ENCODE measurements at regions not wholly inside any gene's neighbourhood (a gene's known extent, or its start where the extent isn't known, plus 50 kb on each side); places are given as distances from the start of the nearest gene placed in this dataset.
"Not testable (repeated sequence)": the region's sequence is repeated elsewhere in the genome, so short reads cannot be mapped to it uniquely, and the experiment has no call there.

DNA sequence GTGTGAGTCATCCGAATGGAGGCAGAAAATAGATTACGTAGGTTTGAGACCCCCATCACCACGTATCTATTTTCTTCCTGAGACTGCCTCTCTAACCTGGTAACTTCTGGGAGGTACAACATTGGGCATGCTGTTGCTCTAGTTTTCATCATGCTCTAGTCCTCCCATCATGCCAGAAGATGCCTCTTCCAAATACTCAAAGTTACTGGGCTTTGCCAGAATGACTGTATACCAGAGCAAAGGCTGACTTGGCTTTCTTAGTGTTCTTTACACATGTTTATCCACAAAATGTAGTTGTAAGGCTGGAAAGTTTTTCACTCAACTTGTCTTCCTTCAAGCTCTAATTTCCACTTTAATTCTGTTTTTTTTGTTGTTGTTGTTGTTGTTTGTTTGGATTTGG lies 370.5 kb downstream of the MDFIC start:
- Histone ChIP-seq H3K4me3 (ENCODE audit: low read depth in 1 of 2, low read length in 2 of 2) (no peak overlapping the region), H3K4me1 (ENCODE audit: control insufficient read depth in 1 of 2, insufficient read depth in 2 of 2, low read length in 2 of 2) (no peaks in the 10 kb centered on the region), H3K36me3 (ENCODE audit: control insufficient read depth in 1 of 2, insufficient read depth in 2 of 2, low read length in 2 of 2) (no peaks in the 10 kb centered on the region), H3K9me3 (ENCODE audit: control insufficient read depth in 1 of 2, low read length in 2 of 2) (no peaks in the 10 kb centered on the region), H3K27me3 (ENCODE audit: control insufficient read depth in 1 of 2, insufficient read depth in 2 of 2, low read length in 2 of 2) (no peaks in the 10 kb centered on the region), H3K27ac (ENCODE audit: low read depth, low read length) (no peak overlapping the region), H3K9ac (ENCODE audit: low read depth in 1 of 2, low read length in 2 of 2) (no peak overlapping the region)

DNA sequence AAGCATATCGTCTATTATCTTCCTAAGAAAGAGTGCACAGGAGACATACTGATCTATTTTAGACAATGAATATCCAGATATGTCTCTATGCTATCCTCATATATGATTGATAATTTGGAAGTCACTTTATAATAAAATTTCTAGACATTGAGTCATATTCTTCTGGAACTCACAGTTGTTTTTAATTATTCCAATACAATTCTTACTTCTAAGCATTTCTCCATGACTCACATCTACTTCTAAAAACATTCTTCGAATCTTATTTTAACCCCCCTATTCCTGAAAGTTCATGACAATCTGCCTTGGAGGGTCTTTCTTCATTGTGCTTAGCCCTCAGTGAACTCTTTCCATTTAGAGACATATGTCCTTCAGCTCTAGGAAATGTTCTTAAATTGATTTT lies 368.1 kb downstream of the MDFIC start:
- Histone ChIP-seq H3K4me3 (ENCODE audit: low read depth in 1 of 2, low read length in 2 of 2) (no peak overlapping the region), H3K4me1 (ENCODE audit: control insufficient read depth in 1 of 2, insufficient read depth in 2 of 2, low read length in 2 of 2) (no peaks in the 10 kb centered on the region), H3K27ac (ENCODE audit: low read depth, low read length) (no peak overlapping the region), H3K27me3 (ENCODE audit: control insufficient read depth in 1 of 2, insufficient read depth in 2 of 2, low read length in 2 of 2) (no peaks in the 10 kb centered on the region), H3K9ac (ENCODE audit: low read depth in 1 of 2, low read length in 2 of 2) (no peak overlapping the region), H3K9me3 (ENCODE audit: control insufficient read depth in 1 of 2, low read length in 2 of 2) (no peaks in the 10 kb centered on the region), H3K36me3 (ENCODE audit: control insufficient read depth in 1 of 2, insufficient read depth in 2 of 2, low read length in 2 of 2) (no peaks in the 10 kb centered on the region)

DNA sequence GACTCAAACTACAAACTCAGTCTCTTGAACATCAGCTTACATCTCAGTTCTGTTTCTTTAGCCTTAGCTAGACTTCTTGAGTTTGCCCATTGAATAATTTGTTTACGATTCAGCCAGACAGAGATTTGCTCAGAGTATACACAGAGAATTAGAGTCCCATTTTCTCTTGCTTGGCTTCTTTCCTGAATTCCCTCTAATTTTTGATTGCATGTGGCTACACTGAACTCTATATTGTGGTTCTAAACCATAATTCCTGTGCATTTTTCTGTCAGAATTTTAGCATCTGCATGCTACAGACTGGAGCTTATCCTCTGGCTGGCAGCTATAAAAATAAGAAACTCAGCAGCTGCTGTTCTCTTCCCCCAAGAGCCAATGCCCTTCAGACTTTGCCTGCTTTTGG lies 354.9 kb downstream of the MDFIC start:
- no peaks in the 10 kb centered on the region for H3K4me1 ChIP-seq (ENCODE audit: control insufficient read depth in 1 of 2, insufficient read depth in 2 of 2, low read length in 2 of 2)
- H3K27ac ChIP-seq (ENCODE audit: low read depth, low read length) = no peak overlapping the region
- no peak overlapping the region for H3K9ac ChIP-seq (ENCODE audit: low read depth in 1 of 2, low read length in 2 of 2)
- H3K36me3 ChIP-seq (ENCODE audit: control insufficient read depth in 1 of 2, insufficient read depth in 2 of 2, low read length in 2 of 2) = no peaks in the 10 kb centered on the region
- H3K27me3 ChIP-seq (ENCODE audit: control insufficient read depth in 1 of 2, insufficient read depth in 2 of 2, low read length in 2 of 2) = no peaks in the 10 kb centered on the region
- H3K9me3 ChIP-seq (ENCODE audit: control insufficient read depth in 1 of 2, low read length in 2 of 2) = no peaks in the 10 kb centered on the region
- no peak overlapping the region for H3K4me3 ChIP-seq (ENCODE audit: low read depth in 1 of 2, low read length in 2 of 2)

DNA sequence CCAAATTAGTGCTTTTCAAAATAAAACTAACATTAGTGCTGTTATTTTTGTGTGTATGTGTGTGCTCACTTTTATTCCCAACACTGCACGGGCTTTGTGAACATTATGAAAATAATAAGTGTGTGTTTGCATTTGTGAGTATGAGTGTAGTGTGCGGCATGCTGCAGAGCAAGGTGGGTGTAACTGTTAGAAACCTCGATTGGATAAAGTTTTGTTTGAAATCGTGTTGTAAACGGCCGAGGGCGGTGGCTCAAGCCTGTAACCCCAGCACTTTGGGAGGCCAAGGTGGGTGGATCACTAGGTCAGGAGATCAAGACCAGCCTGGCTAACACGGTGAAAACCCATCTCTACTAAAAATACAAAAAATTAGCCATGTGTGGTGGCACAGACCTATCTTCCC lies 352.0 kb downstream of the MDFIC start:
- not testable (repeated sequence) for H3K9ac ChIP-seq (ENCODE audit: low read depth in 1 of 2, low read length in 2 of 2); H3K36me3 ChIP-seq (ENCODE audit: control insufficient read depth in 1 of 2, insufficient read depth in 2 of 2, low read length in 2 of 2); H3K4me3 ChIP-seq (ENCODE audit: low read depth in 1 of 2, low read length in 2 of 2); H3K27ac ChIP-seq (ENCODE audit: low read depth, low read length); H3K9me3 ChIP-seq (ENCODE audit: control insufficient read depth in 1 of 2, low read length in 2 of 2); H3K27me3 ChIP-seq (ENCODE audit: control insufficient read depth in 1 of 2, insufficient read depth in 2 of 2, low read length in 2 of 2); H3K4me1 ChIP-seq (ENCODE audit: control insufficient read depth in 1 of 2, insufficient read depth in 2 of 2, low read length in 2 of 2)

DNA sequence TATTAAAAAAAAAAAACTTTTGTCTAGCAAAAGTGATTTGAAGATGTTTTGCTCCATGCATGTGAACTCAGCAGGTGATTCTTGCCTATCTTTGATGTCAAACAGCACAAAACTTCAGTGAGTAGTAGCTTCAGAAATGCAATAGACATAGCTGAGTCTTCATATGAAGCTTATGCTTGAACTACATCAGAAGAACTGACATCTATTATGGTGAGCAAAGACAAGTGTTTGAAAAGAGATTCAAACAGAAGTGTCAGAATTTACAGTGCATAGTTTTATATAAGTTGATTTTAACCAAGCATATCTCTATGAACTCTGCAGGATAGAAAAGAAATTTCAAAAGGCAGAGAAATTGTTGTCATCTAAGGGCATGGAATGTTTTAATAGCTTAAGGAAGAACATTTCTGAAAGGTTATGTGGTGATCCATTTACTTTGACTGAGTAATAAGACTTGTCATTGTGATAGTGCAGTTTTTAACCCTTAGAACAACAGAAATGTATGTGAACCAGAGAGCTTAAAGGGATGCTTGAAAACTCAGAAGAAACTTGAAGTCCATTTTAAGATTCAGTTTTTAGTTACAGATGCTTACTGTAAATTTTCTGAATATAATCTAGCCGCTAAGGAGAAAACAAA lies 351.4 kb downstream of the MDFIC start:
- Histone ChIP-seq H3K4me1 (ENCODE audit: control insufficient read depth in 1 of 2, insufficient read depth in 2 of 2, low read length in 2 of 2) (no peaks in the 10 kb centered on the region), H3K9me3 (ENCODE audit: control insufficient read depth in 1 of 2, low read length in 2 of 2) (no peaks in the 10 kb centered on the region), H3K27ac (ENCODE audit: low read depth, low read length) (no peak overlapping the region), H3K9ac (ENCODE audit: low read depth in 1 of 2, low read length in 2 of 2) (no peak overlapping the region), H3K4me3 (ENCODE audit: low read depth in 1 of 2, low read length in 2 of 2) (no peak overlapping the region), H3K36me3 (ENCODE audit: control insufficient read depth in 1 of 2, insufficient read depth in 2 of 2, low read length in 2 of 2) (no peaks in the 10 kb centered on the region), H3K27me3 (ENCODE audit: control insufficient read depth in 1 of 2, insufficient read depth in 2 of 2, low read length in 2 of 2) (no peaks in the 10 kb centered on the region)

DNA sequence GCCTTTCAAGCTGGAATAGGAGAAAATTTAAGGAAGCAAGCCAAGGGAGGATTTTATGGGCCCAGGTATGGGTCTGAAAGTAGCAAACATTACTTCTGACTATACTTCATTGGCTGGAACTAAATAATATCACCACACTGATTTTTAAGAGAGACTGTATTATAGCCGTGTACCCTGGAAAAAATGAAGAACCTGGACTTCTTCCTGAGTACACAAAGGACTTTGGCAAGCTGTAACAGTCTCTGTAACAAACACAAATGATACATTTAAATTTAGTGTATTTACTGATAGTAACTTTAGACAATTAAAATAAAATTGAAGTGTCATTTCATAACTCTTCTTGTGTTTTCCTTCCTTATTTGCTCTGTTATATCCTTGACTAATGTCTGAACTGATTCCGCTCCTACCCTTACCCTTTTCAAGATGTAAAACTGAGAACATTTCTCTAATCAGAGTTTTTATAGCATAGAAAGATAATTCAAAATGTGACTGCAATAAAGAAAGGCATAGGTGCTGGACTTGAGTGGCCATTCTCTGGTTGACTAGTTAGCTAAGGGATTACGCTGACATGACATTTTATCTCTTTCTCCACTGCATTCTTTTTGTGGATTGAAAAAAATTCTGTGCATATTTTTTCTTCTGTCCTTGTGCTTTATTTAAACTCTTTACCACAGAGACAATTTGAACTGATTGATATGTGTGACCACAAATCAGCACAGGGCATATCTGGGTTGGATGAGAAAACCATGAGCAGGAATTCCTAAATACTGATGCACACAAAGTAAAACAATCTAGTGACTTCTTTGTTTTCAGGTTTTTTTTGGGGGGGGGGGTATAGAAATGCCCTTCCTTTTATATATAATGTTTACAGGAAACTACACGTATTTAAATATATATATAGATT lies 349.7 kb downstream of the MDFIC start:
- H3K9me3 ChIP-seq (ENCODE audit: control insufficient read depth in 1 of 2, low read length in 2 of 2) = no peaks in the 10 kb centered on the region
- no peaks in the 10 kb centered on the region for H3K4me1 ChIP-seq (ENCODE audit: control insufficient read depth in 1 of 2, insufficient read depth in 2 of 2, low read length in 2 of 2)
- H3K27me3 ChIP-seq (ENCODE audit: control insufficient read depth in 1 of 2, insufficient read depth in 2 of 2, low read length in 2 of 2) = no peaks in the 10 kb centered on the region
- H3K4me3 ChIP-seq (ENCODE audit: low read depth in 1 of 2, low read length in 2 of 2) = no peak overlapping the region
- no peaks in the 10 kb centered on the region for H3K36me3 ChIP-seq (ENCODE audit: control insufficient read depth in 1 of 2, insufficient read depth in 2 of 2, low read length in 2 of 2)
- no peak overlapping the region for H3K9ac ChIP-seq (ENCODE audit: low read depth in 1 of 2, low read length in 2 of 2)
- no peak overlapping the region for H3K27ac ChIP-seq (ENCODE audit: low read depth, low read length)

DNA sequence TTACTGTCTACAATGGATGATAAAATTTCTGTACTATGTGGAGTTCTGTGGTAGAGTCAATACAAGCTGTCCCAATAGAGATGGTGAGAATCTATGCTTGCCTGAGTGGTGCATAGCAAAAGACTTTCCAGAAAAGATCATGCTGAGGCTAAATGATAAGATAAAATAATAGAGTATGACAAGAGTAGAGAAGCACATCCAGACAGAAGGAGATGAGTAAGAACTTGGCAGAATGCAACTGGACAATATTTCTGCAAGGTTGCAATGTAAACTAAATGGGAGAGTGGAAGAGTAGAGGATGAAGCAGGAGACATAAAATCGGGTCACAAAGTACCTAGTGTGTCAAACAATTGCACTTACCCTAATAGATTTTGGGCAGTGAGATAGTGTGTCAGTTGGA lies 347.6 kb downstream of the MDFIC start:
- no peaks in the 10 kb centered on the region for H3K9me3 ChIP-seq (ENCODE audit: control insufficient read depth in 1 of 2, low read length in 2 of 2)
- H3K4me1 ChIP-seq (ENCODE audit: control insufficient read depth in 1 of 2, insufficient read depth in 2 of 2, low read length in 2 of 2) = no peaks in the 10 kb centered on the region
- no peak overlapping the region for H3K4me3 ChIP-seq (ENCODE audit: low read depth in 1 of 2, low read length in 2 of 2)
- no peak overlapping the region for H3K9ac ChIP-seq (ENCODE audit: low read depth in 1 of 2, low read length in 2 of 2)
- H3K36me3 ChIP-seq (ENCODE audit: control insufficient read depth in 1 of 2, insufficient read depth in 2 of 2, low read length in 2 of 2) = no peaks in the 10 kb centered on the region
- H3K27ac ChIP-seq (ENCODE audit: low read depth, low read length) = no peak overlapping the region
- H3K27me3 ChIP-seq (ENCODE audit: control insufficient read depth in 1 of 2, insufficient read depth in 2 of 2, low read length in 2 of 2) = no peaks in the 10 kb centered on the region

DNA sequence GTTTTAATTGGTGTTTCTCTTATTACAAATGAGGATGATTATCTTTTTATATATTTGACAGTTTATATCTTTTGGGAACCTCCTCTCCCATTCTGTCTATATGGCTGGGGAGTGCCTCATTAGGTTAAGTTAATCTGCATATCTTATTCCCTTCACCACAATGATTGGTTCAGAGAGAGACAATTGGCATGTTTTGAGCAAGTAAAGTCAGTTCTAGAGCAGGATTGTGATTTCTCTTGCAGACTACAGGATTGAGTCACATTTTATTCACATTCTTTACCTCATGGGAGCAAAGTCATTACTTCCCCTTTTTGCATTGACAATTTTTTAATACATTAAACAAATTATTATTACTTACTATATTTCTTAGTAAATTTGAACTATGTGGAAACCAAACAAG lies 345.6 kb downstream of the MDFIC start:
- Histone ChIP-seq H3K36me3 (ENCODE audit: control insufficient read depth in 1 of 2, insufficient read depth in 2 of 2, low read length in 2 of 2) (no peaks in the 10 kb centered on the region), H3K27ac (ENCODE audit: low read depth, low read length) (no peak overlapping the region), H3K27me3 (ENCODE audit: control insufficient read depth in 1 of 2, insufficient read depth in 2 of 2, low read length in 2 of 2) (no peaks in the 10 kb centered on the region), H3K9me3 (ENCODE audit: control insufficient read depth in 1 of 2, low read length in 2 of 2) (no peaks in the 10 kb centered on the region), H3K4me1 (ENCODE audit: control insufficient read depth in 1 of 2, insufficient read depth in 2 of 2, low read length in 2 of 2) (no peaks in the 10 kb centered on the region), H3K9ac (ENCODE audit: low read depth in 1 of 2, low read length in 2 of 2) (no peak overlapping the region), H3K4me3 (ENCODE audit: low read depth in 1 of 2, low read length in 2 of 2) (no peak overlapping the region)

DNA sequence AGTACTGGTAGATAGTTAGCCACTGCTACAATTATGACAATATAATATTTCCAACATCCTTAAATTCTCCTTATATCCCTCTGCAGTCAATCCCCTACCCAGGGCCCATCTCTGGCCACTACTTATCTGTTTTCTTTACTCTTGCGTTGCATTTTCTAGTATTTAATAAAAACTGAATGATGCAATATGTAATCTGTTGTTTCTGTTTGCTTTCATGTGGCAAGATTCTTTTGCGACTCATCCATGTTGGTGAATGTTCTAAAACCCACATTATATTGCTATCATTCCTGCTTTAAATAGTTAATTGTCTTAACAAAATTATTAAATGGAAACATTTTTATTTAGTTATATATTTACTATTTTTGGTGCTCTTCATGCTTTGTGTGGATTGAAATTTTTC lies 338.5 kb downstream of the MDFIC start:
- H3K27me3 ChIP-seq (ENCODE audit: control insufficient read depth in 1 of 2, insufficient read depth in 2 of 2, low read length in 2 of 2) = no peaks in the 10 kb centered on the region
- no peak overlapping the region for H3K27ac ChIP-seq (ENCODE audit: low read depth, low read length)
- H3K9me3 ChIP-seq (ENCODE audit: control insufficient read depth in 1 of 2, low read length in 2 of 2) = no peaks in the 10 kb centered on the region
- no peaks in the 10 kb centered on the region for H3K36me3 ChIP-seq (ENCODE audit: control insufficient read depth in 1 of 2, insufficient read depth in 2 of 2, low read length in 2 of 2)
- H3K9ac ChIP-seq (ENCODE audit: low read depth in 1 of 2, low read length in 2 of 2) = no peak overlapping the region
- no peaks in the 10 kb centered on the region for H3K4me1 ChIP-seq (ENCODE audit: control insufficient read depth in 1 of 2, insufficient read depth in 2 of 2, low read length in 2 of 2)
- H3K4me3 ChIP-seq (ENCODE audit: low read depth in 1 of 2, low read length in 2 of 2) = no peak overlapping the region

DNA sequence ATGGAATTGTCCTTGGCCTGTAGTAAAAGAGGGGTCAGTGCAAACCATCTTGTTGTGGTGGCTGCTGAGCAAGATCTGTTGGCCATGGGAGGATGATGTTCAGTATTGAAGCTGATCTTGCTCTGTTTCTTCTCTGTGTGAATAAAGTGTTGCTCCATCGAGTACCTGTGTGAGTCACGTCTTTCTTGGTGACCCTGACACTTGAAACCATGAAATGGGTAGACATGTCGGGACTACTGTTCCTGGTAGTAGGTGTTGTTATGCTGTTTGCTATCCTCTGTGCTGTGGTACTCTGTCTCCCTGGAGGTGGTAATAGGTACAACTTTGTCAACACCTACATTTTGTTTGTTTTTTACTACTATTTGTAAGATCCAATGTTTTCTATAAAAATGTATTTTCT lies 330.6 kb downstream of the MDFIC start:
- H3K4me1 ChIP-seq (ENCODE audit: control insufficient read depth in 1 of 2, insufficient read depth in 2 of 2, low read length in 2 of 2) = no peaks in the 10 kb centered on the region
- H3K9ac ChIP-seq (ENCODE audit: low read depth in 1 of 2, low read length in 2 of 2) = no peak overlapping the region
- no peaks in the 10 kb centered on the region for H3K27me3 ChIP-seq (ENCODE audit: control insufficient read depth in 1 of 2, insufficient read depth in 2 of 2, low read length in 2 of 2)
- H3K27ac ChIP-seq (ENCODE audit: low read depth, low read length) = no peak overlapping the region
- H3K4me3 ChIP-seq (ENCODE audit: low read depth in 1 of 2, low read length in 2 of 2) = no peak overlapping the region
- no peaks in the 10 kb centered on the region for H3K9me3 ChIP-seq (ENCODE audit: control insufficient read depth in 1 of 2, low read length in 2 of 2)
- H3K36me3 ChIP-seq (ENCODE audit: control insufficient read depth in 1 of 2, insufficient read depth in 2 of 2, low read length in 2 of 2) = no peaks in the 10 kb centered on the region
